A549 (cell line): ENCODE measurements at regions not wholly inside any gene's neighbourhood (a gene's known extent, or its start where the extent isn't known, plus 50 kb on each side); places are given as distances from the start of the nearest gene placed in this dataset.

Source experiments
- ATAC-seq, 2 experiments: fragments of 200-7000 bp in 1 of 2; fragments of >200 bp in 1 of 2; cut with Nextera tagmentation in 1 of 2; cut with Tn5 transposase in 1 of 2; 3 replicates each; pipeline versions ENCODE4 v1.8.0 to v1.9.1; 2018 to 2020; ENCODE audit warnings: mild to moderate bottlenecking in 1 of 2, moderate library complexity in 1 of 2
- CTCF ChIA-PET: fragments of 300-600 bp; sonication (Branson Sonifier 250); formaldehyde crosslinking; extraction: SDS; loops from one replicate; lab custom pipeline; 2021; ENCODE audit warnings: antibody characterized with exemption, inconsistent platforms; lab: Yijun Ruan, JAX
- POLR2A ChIA-PET: fragments of 350-600 bp; formaldehyde crosslinking; extraction: SDS; loops from one replicate; lab custom pipeline; 2021; ENCODE audit warnings: antibody characterized with exemption, inconsistent platforms; lab: Yijun Ruan, JAX
- DNase-seq, 2 experiments: peaks; one replicate each; pipeline versions ENCODE4 v3.0.0 to v3.0.0-alpha.2; 2011 to 2016; ENCODE audit warnings: low read depth in 1 of 2, low spot score in 1 of 2
- FAIRE-seq: peaks from 2 replicates; lab custom pipeline; 2011; peaks lifted over from hg19 to GRCh38; lab: Jason Lieb, UNC
- H3K27ac ChIP-seq, 2 experiments: fragments of >200 bp; sonication (Bioruptor Twin); formaldehyde crosslinking; 3 replicates each; pipeline ENCODE4 v1.5.1; 2016 to 2017
- H3K4me1 ChIP-seq: fragments of >200 bp; sonication (Bioruptor Twin); formaldehyde crosslinking; 3 replicates; pipeline ENCODE4 v1.6.1; 2016
- H3K4me2 ChIP-seq: fragments of >200 bp; sonication (Bioruptor Twin); formaldehyde crosslinking; 3 replicates; pipeline ENCODE4 v1.6.1; 2016
- H3K4me3 ChIP-seq: fragments of >200 bp; sonication (Bioruptor Twin); formaldehyde crosslinking; 3 replicates; pipeline ENCODE4 v1.5.1; 2016
- H3K9me3 ChIP-seq: fragments of >200 bp; sonication (Bioruptor Twin); formaldehyde crosslinking; 3 replicates; pipeline ENCODE4 v1.6.1; 2016
- ATOH8 ChIP-seq: fragments of 250-450 bp; sonication (Bioruptor Pico); IDR thresholded peaks from 2 replicates; pipeline ENCODE4 v1.5.0; 2020; ENCODE audit warnings: low read depth, mild to moderate bottlenecking, moderate library complexity
- CBX2 ChIP-seq: fragments of 200-600 bp; sonication (generic); IDR thresholded peaks from 2 replicates; pipeline ENCODE4 v1.6.1; 2016; ENCODE audit warnings: low read depth, mild to moderate bottlenecking, borderline replicate concordance
- CHD2 ChIP-seq: fragments of 150-350 bp; IDR thresholded peaks from 2 replicates; pipeline ENCODE4 v1.6.1; 2014; ENCODE audit warnings: low read length; ENCODE audit not compliant: partially characterized antibody
- FOXS1 ChIP-seq: fragments of 250-450 bp; sonication (Bioruptor Pico); IDR thresholded peaks from 2 replicates; pipeline ENCODE4 v1.5.0; 2020; ENCODE audit warnings: mild to moderate bottlenecking, moderate library complexity
- HDAC2 ChIP-seq: fragments of 200-600 bp; sonication (generic); IDR thresholded peaks from 2 replicates; pipeline ENCODE4 v1.6.1; 2016
- HOXB5 ChIP-seq: fragments of 250-450 bp; sonication (Bioruptor Pico); IDR thresholded peaks from 2 replicates; pipeline ENCODE4 v1.5.0; 2020; ENCODE audit warnings: mild to moderate bottlenecking, moderate library complexity
- JUNB ChIP-seq: fragments of >200 bp; sonication (Bioruptor Twin); formaldehyde crosslinking; IDR thresholded peaks from 2 replicates; pipeline ENCODE4 v1.6.1; 2016
- MYC ChIP-seq: IDR thresholded peaks from 2 replicates; pipeline ENCODE4 v1.6.1; 2012; ENCODE audit warnings: mild to moderate bottlenecking, inconsistent platforms, low read length, improper control_type of control experiment, borderline replicate concordance
- NR3C1 ChIP-seq: fragments of >200 bp; sonication (Bioruptor Twin); formaldehyde crosslinking; IDR thresholded peaks from 3 replicates; pipeline ENCODE4 v1.6.1; 2017
- RAD21 ChIP-seq, 2 experiments: fragments of >200 bp in 1 of 2; sonication (Bioruptor Twin) in 1 of 2; formaldehyde crosslinking in 1 of 2; IDR thresholded peaks in 1 of 2; conservative IDR thresholded peaks in 1 of 2; 2 replicates in 1 of 2; 3 replicates in 1 of 2; pipeline ENCODE4 v1.6.1; 2012 to 2018; ENCODE audit warnings: inconsistent platforms in 1 of 2
- REST ChIP-seq: fragments of 200-600 bp; sonication (generic); IDR thresholded peaks from 2 replicates; pipeline ENCODE4 v1.6.1; 2016; ENCODE audit warnings: antibody characterized with exemption, mild to moderate bottlenecking, moderate library complexity
- TP53 ChIP-seq: fragments of 250-450 bp; sonication (Bioruptor Pico); IDR thresholded peaks from 2 replicates; pipeline ENCODE4 v1.5.0; 2021; ENCODE audit warnings: mild to moderate bottlenecking, moderate library complexity
- WGBS: methylation state at CpG from one replicate; pipeline ENCODE4 v1.1.6; 2017; ENCODE audit errors: missing lambda C conversion rate; 5-methylcytosine and 5-hydroxymethylcytosine counted together
- TF ChIP-seq, protein P1 (sequence below): IDR thresholded peaks from 2 replicates; pipeline ENCODE4 v1.6.1; 2012

DNA sequence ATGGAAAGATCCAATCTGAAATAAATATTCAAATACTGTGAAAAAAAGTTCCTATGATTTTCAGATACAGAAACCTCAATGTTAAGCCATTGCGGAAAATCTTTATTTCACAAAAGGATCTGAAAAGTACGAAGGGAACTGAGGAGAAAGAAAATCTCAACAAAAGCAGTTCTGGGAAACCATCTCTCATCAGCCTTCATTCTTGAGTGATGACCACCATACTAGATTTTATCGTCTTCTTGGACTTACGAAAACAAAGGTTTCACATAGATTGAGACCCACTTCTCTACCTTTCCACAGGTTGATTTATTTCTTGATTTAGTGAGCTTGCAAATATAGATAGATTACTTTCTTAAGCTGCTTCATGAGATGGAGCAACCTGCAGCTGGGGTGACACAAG is 293.4 kb upstream of the LYZL1 start:
- TF ChIP-seq, protein P1, sequence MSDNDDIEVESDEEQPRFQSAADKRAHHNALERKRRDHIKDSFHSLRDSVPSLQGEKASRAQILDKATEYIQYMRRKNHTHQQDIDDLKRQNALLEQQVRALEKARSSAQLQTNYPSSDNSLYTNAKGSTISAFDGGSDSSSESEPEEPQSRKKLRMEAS, result no peak
- no peak for TF ChIP-seq CHD2
- TF ChIP-seq NR3C1, result no peak
- no peak for TF ChIP-seq CBX2
- no peak for TF ChIP-seq FOXS1 (CRISPR knock-in tag)
- TF ChIP-seq HOXB5, result no peak
- CTCF ChIA-PET, result interaction anchor here (5.0 kb wide), 1 partner anchor 332 kb away, joined by 57 read pairs; no protein-coding TSS in a partner anchor
- 92% methylated on average over 4 of the region's 4 CpGs for WGBS
- Histone ChIP-seq H3K4me3 (no peak overlapping the region), H3K27ac (no peak overlapping the region), H3K4me1 (peaks cover 34% of the 10 kb centered on the region), H3K9me3 (no peaks in the 10 kb centered on the region; the same call in 2 of the 3 replicates), H3K4me2 (no peak overlapping the region)
- no peak for ATAC-seq
- POLR2A ChIA-PET, result no interaction called here
- DNase-seq, result no peak
- no peak for FAIRE-seq

DNA sequence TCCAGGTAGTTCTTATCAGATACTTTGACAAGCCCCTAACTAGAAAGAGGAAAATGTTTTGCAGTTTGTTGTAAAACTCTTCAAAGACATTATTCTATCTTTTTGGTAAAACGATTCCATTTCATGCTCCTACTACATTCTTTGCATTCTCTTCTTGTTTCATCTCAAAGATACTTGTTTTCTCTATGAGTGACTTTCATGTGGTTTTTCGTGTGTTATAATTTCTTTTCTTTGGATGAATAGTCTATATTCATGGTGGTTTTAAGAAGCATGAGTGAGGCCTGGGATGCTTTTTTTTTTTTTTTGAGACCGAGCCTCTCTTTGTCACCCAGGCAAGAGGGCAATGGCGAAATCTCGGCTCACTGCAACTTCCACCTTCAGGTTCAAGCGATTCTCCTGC is 292.5 kb upstream of the LYZL1 start:
- DNase-seq, result no peak
- Histone ChIP-seq H3K4me1 (peaks cover 26% of the 10 kb centered on the region), H3K4me3 (no peak overlapping the region), H3K27ac (no peak overlapping the region)
- POLR2A ChIA-PET, result no interaction called here
- FAIRE-seq, result no peak
- TF ChIP-seq JUNB, result no peak
- TF ChIP-seq, all 56 proteins: peak for 0
- no peak overlapping the region for H3K4me2 ChIP-seq
- CTCF ChIA-PET, result interaction anchor here (0.8 kb wide), 1 partner anchor 8 kb away, joined by 3 read pairs; no protein-coding TSS in a partner anchor
- ATAC-seq, result no peak
- no peaks in the 10 kb centered on the region; the same call in 2 of the 3 replicates for H3K9me3 ChIP-seq
- WGBS, result 82% methylated on average over 6 of the region's 6 CpGs

GRCh38 chr10:28996947-28997551 is 291.8 kb upstream of the LYZL1 start:
- Histone ChIP-seq H3K27ac (peak overlapping the region in 1 of 2 experiments; percentile 3; a peak in 2 of 6 replicates), H3K4me2 (0 out of 3 replicates have a peak overlapping the region, but pooled peaks have one; percentile 9), H3K4me1 (peaks cover 19% of the 10 kb centered on the region), H3K4me3 (no peak overlapping the region), H3K9me3 (no peaks in the 10 kb centered on the region; the same call in 2 of the 3 replicates)
- TF ChIP-seq REST (no peak), HOXB5 (no peak), ATOH8 (CRISPR knock-in tag) (no peak), HDAC2 (no peak), TP53 (no peak), RAD21 (conservative IDR thresholded peaks at IDR 0.05 in 1 of 2, IDR thresholded peaks at IDR 0.05 in 1 of 2) (no peak), MYC (no peak)
- WGBS, result 77% methylated on average over 6 of the region's 6 CpGs
- POLR2A ChIA-PET, result no interaction called here
- no peak for FAIRE-seq
- no peak for DNase-seq
- ATAC-seq, result no peak
- CTCF ChIA-PET, result no interaction called here

DNA sequence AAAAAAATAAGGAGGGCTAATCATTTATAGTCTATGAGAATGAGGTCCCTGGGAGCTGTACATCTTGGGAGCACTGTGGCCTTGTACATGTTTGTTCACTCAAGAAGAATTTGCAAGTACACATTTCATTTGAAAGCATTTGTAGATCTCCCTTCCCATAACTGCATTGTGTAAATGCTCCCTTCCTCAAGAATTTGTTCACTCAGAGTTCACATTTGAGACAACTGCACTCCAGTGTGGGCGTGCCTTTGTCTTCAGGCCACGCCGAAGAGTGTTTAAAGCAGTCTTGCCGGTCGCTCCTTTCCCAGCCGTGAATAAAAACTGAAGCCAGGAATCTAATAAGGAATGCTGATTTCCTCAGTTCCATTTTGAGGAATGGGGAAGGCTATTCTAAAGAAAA is 291.1 kb upstream of the LYZL1 start:
- no peak for TF ChIP-seq ATOH8 (CRISPR knock-in tag)
- WGBS, result 47% methylated on average over 6 of the region's 6 CpGs
- Histone ChIP-seq H3K27ac (peak overlapping the region in 1 of 2 experiments; percentile 3; a peak in 2 of 6 replicates), H3K4me3 (no peak overlapping the region), H3K9me3 (no peaks in the 10 kb centered on the region; the same call in 2 of the 3 replicates), H3K4me2 (0 out of 3 replicates have a peak overlapping the region, but pooled peaks have one; percentile 9), H3K4me1 (peaks cover 14% of the 10 kb centered on the region; the same call in 2 of the 3 replicates)
- ATAC-seq, result peak in 1 of 2 experiments; percentile 36; a peak in 1 of 6 replicates
- POLR2A ChIA-PET, result no interaction called here
- FAIRE-seq, result no peak
- CTCF ChIA-PET, result no interaction called here
- DNase-seq, result peak in 1 of 2 experiments; percentile 64
